HepG2 (cell line): ENCODE measurements at regions not wholly inside any gene's neighbourhood (a gene's known extent, or its start where the extent isn't known, plus 50 kb on each side); places are given as distances from the start of the nearest gene placed in this dataset.

Experiments
- ATAC-seq: fragments of 200-7000 bp; cut with Tn5 transposase; 3 replicates; pipeline ENCODE4 v1.9.1; 2020; ENCODE audit warnings: mild to moderate bottlenecking, moderate library complexity
- BruUV-seq: library from RNA; stranded (reverse); fragments of 400-500 nt; replicated peaks from 2 replicates; lab custom pipeline; 2021; lab: Mats Ljungman, UMichigan
- CTCF ChIA-PET: fragments of 300-600 bp; formaldehyde crosslinking; extraction: SDS; loops from one replicate; lab custom pipeline; 2021; ENCODE audit warnings: low total read pairs, inconsistent platforms, low intra/inter-chr PET ratio; lab: Yijun Ruan, JAX
- POLR2A ChIA-PET: fragments of 350-600 bp; sonication (Branson Sonifier 250); formaldehyde crosslinking; loops from one replicate; lab custom pipeline; 2020; ENCODE audit warnings: antibody characterized with exemption, inconsistent platforms; lab: Yijun Ruan, JAX
- DNase-seq: peaks from one replicate; pipeline ENCODE4 v3.0.0-alpha.2; 2015; ENCODE audit warnings: low spot score
- FAIRE-seq: peaks from 3 replicates; lab custom pipeline; 2011; peaks lifted over from hg19 to GRCh38; lab: Jason Lieb, UNC
- H2AFZ ChIP-seq: one replicate; pipeline ENCODE4 v1.6.1; 2011; ENCODE audit warnings: low read length, inconsistent platforms
- H3K27ac ChIP-seq: fragments of 300-600 bp; 3 replicates; pipeline ENCODE4 v1.8.0; 2011; ENCODE audit warnings: mixed run types, mild to moderate bottlenecking, mixed read lengths, low read length, inconsistent platforms; ENCODE audit not compliant: insufficient read depth; ENCODE audit errors: extremely low read length
- H3K27me3 ChIP-seq, 2 experiments: fragments of 200-600 bp in 1 of 2; 2 replicates in 1 of 2; 3 replicates in 1 of 2; pipeline versions ENCODE4 v1.6.0 to v1.8.0; 2011; ENCODE audit warnings: low read length in 2 of 2, mild to moderate bottlenecking in 2 of 2, moderate library complexity in 2 of 2, inconsistent platforms in 1 of 2; ENCODE audit not compliant: insufficient read depth in 2 of 2, control insufficient read depth in 1 of 2
- H3K36me3 ChIP-seq, 2 experiments: fragments of 200-600 bp in 1 of 2; replicated peaks in 1 of 2; 2 replicates in 1 of 2; 3 replicates in 1 of 2; pipeline versions ENCODE4 v1.5.1 to v1.8.0; 2011; ENCODE audit warnings: low read length in 2 of 2, inconsistent platforms in 1 of 2; ENCODE audit not compliant: insufficient read depth in 2 of 2, control insufficient read depth in 1 of 2
- H3K4me1 ChIP-seq: 2 replicates; pipeline ENCODE4 v1.5.1; 2012; ENCODE audit warnings: low read length, inconsistent platforms; ENCODE audit not compliant: insufficient read depth
- H3K4me2 ChIP-seq: 2 replicates; pipeline ENCODE4 v1.6.0; 2011; ENCODE audit warnings: low read depth, low read length, inconsistent platforms
- H3K4me3 ChIP-seq, 3 experiments: fragments of 200-600 bp in 1 of 3; sonication (generic), shearing (Covaris generic) in 1 of 3; replicated peaks in 1 of 3; 2 replicates each; pipeline ENCODE4 v1.5.1; 2011 to 2016; ENCODE audit warnings: low read length in 3 of 3, inconsistent platforms in 2 of 3, low read depth in 2 of 3, mild to moderate bottlenecking in 2 of 3, control low read depth in 1 of 3, mixed read lengths in 1 of 3; ENCODE audit not compliant: insufficient read depth in 1 of 3
- H3K79me2 ChIP-seq: one replicate; pipeline ENCODE4 v1.6.1; 2011; ENCODE audit warnings: low read length, inconsistent platforms; ENCODE audit not compliant: insufficient read depth
- H3K9ac ChIP-seq: 2 replicates; pipeline ENCODE4 v1.6.0; 2011; ENCODE audit warnings: mild to moderate bottlenecking, low read depth, low read length, inconsistent platforms; ENCODE audit not compliant: insufficient read depth
- H3K9me3 ChIP-seq: 2 replicates; pipeline ENCODE4 v1.5.1; 2012; ENCODE audit warnings: mild to moderate bottlenecking, low read length
- H4K20me1 ChIP-seq: 2 replicates; pipeline ENCODE4 v1.6.0; 2011; ENCODE audit warnings: inconsistent platforms, mild to moderate bottlenecking, low read length, moderate library complexity; ENCODE audit not compliant: insufficient read depth
- CREM ChIP-seq, 2 experiments: sonication (generic) in 1 of 2; formaldehyde crosslinking in 1 of 2; IDR thresholded peaks; 2 replicates each; pipeline versions ENCODE4 v1.4.0 to v1.6.1; 2016 to 2020; ENCODE audit warnings: antibody characterized with exemption in 1 of 2, mild to moderate bottlenecking in 1 of 2, missing genetic modification reagents in 1 of 2
- ETS1 ChIP-seq: sonication (generic); formaldehyde crosslinking; IDR thresholded peaks from 2 replicates; pipeline ENCODE4 v1.4.0; 2020; ENCODE audit warnings: missing genetic modification reagents
- FOXO1 ChIP-seq: sonication (generic); formaldehyde crosslinking; IDR thresholded peaks from 2 replicates; pipeline ENCODE4 v1.4.0; 2020; ENCODE audit warnings: missing genetic modification reagents
- HDAC1 ChIP-seq: sonication (generic); formaldehyde crosslinking; IDR thresholded peaks from 2 replicates; pipeline ENCODE4 v1.5.1; 2020; ENCODE audit warnings: mild to moderate bottlenecking, missing genetic modification reagents
- HES4 ChIP-seq: sonication (generic); formaldehyde crosslinking; IDR thresholded peaks from 2 replicates; pipeline ENCODE4 v1.9.0; 2021; ENCODE audit warnings: mild to moderate bottlenecking, missing genetic modification reagents, borderline replicate concordance
- HNF1B ChIP-seq: sonication (generic); formaldehyde crosslinking; IDR thresholded peaks from 2 replicates; pipeline ENCODE4 v1.5.1; 2020; ENCODE audit warnings: mild to moderate bottlenecking, moderate library complexity, missing genetic modification reagents
- PRMT3 ChIP-seq: sonication (generic); formaldehyde crosslinking; IDR thresholded peaks from 2 replicates; pipeline ENCODE4 v1.8.1; 2022; ENCODE audit warnings: low read depth, mild to moderate bottlenecking, moderate library complexity, missing genetic modification reagents, borderline replicate concordance
- RNF219 ChIP-seq: sonication (generic); formaldehyde crosslinking; IDR thresholded peaks from 2 replicates; pipeline ENCODE4 v1.5.0; 2020; ENCODE audit warnings: mild to moderate bottlenecking, missing genetic modification reagents
- ZFP36 ChIP-seq: fragments of 150-350 bp; IDR thresholded peaks from 2 replicates; pipeline ENCODE4 v1.6.1; 2018; ENCODE audit warnings: borderline replicate concordance, low read length, low read depth; ENCODE audit not compliant: partially characterized antibody
- ZNF34 ChIP-seq: sonication (generic); formaldehyde crosslinking; IDR thresholded peaks from 2 replicates; pipeline ENCODE4 v1.4.0; 2020; ENCODE audit warnings: mild to moderate bottlenecking, missing genetic modification reagents, borderline replicate concordance
- ZNF678 ChIP-seq: sonication (generic); formaldehyde crosslinking; IDR thresholded peaks from 2 replicates; pipeline ENCODE4 v1.4.0; 2020; ENCODE audit warnings: mild to moderate bottlenecking, missing genetic modification reagents
- WGBS: methylation state at CpG from one replicate; pipeline ENCODE4 v1.1.6; 2017; ENCODE audit warnings: low lambda C conversion rate; 5-methylcytosine and 5-hydroxymethylcytosine counted together
- in situ Hi-C: cut with HindIII; loops from 2 replicates; pipeline ENCODE4 v1.10.0; 2017; ENCODE audit warnings: low pct_unique_long_range_greater_than_20kb; ENCODE audit not compliant: extremely low pct_ligation_motif_present
- intact Hi-C: fragments of 100-400 bp; cut with micrococcal nuclease; formaldehyde crosslinking; loops from one replicate; pipeline ENCODE4 v1.10.0; 2022; ENCODE audit not compliant: unreplicated experiment

GRCh38 chrX:128517691-128518090 is 465.5 kb upstream of the ACTRT1 start:
- Histone ChIP-seq H3K4me3 (no peak overlapping the region), H3K4me2 (no peak overlapping the region), H3K27me3 (no peaks in the 10 kb centered on the region), H3K9me3 (no peaks in the 10 kb centered on the region), H2AFZ (no peak overlapping the region), H4K20me1 (no peaks in the 10 kb centered on the region), H3K27ac (no peak overlapping the region), H3K79me2 (no peaks in the 10 kb centered on the region), H3K9ac (no peak overlapping the region), H3K4me1 (no peaks in the 10 kb centered on the region), H3K36me3 (no peaks in the 10 kb centered on the region)
- intact Hi-C loops = loop anchor here (2.0 to 5.0 kb wide), 2 partner anchors 267 to 460 kb away; no protein-coding TSS in a partner anchor
- in situ Hi-C loops = no loop called here
- TF ChIP-seq CREM (IDR thresholded peaks at IDR 0.05) (no peak), CREM (CRISPR knock-in tag; IDR thresholded peaks at IDR 0.05) (no peak), RNF219 (CRISPR knock-in tag) (no peak), HNF1B (CRISPR knock-in tag) (no peak), FOXO1 (CRISPR knock-in tag) (no peak), HDAC1 (CRISPR knock-in tag) (no peak), PRMT3 (CRISPR knock-in tag) (no peak), ZNF34 (CRISPR knock-in tag) (no peak), ZNF678 (CRISPR knock-in tag) (no peak), ZFP36 (no peak), HES4 (CRISPR knock-in tag) (no peak), ETS1 (CRISPR knock-in tag) (no peak)
- WGBS = 0% methylated on average over 1 of the region's 3 CpGs
- ATAC-seq (no peak), FAIRE-seq (no peak), DNase-seq (no peak)
- ChIA-PET POLR2A (no interaction called here), CTCF (no interaction called here)
- BruUV-seq = no TSS peak
